Gastrocnemius medialis (tissue), 4 donors: ENCODE measurements at regions not wholly inside any gene's neighbourhood (a gene's known extent, or its start where the extent isn't known, plus 50 kb on each side); places are given as distances from the start of the nearest gene placed in this dataset.

Experiments
- ATAC-seq, 2 donors: fragments of 150-250 bp; one replicate each; pipeline ENCODE4 v1.9.1; 2016
- DNase-seq, 2 donors: peaks; one replicate each; pipeline ENCODE4 v3.0.0-alpha.2; 2019
- H3K27ac ChIP-seq, 4 donors: fragments of 200-600 bp; sonication (generic); 1 replicate in 1 of 4; 2 replicates in 3 of 4; pipeline ENCODE4 v1.5.1; 2016 to 2018; ENCODE audit warnings: mild to moderate bottlenecking in 2 of 4, moderate library complexity in 1 of 4
- H3K27me3 ChIP-seq, 3 donors: fragments of 200-600 bp; sonication (generic) in 2 of 3; 1 replicate in 1 of 3; 2 replicates in 2 of 3; pipeline versions ENCODE4 v1.5.1 to v1.6.0; 2016 to 2019; ENCODE audit warnings: mild to moderate bottlenecking in 1 of 3, moderate library complexity in 1 of 3
- H3K36me3 ChIP-seq, 2 donors: fragments of 200-600 bp; sonication (generic) in 1 of 2; one replicate each; pipeline ENCODE4 v1.5.1; 2017 to 2018
- H3K4me1 ChIP-seq, 2 donors: fragments of 200-600 bp; sonication (generic) in 1 of 2; one replicate each; pipeline ENCODE4 v1.5.1; 2016 to 2017; ENCODE audit warnings: mild to moderate bottlenecking in 2 of 2
- H3K4me3 ChIP-seq, 4 donors: fragments of 200-600 bp; sonication (generic) in 3 of 4; 1 replicate in 1 of 4; 2 replicates in 3 of 4; pipeline ENCODE4 v1.5.1; 2016 to 2019; ENCODE audit warnings: mild to moderate bottlenecking in 2 of 4
- H3K9me3 ChIP-seq, 3 donors: fragments of 200-600 bp; sonication (generic) in 2 of 3; 1 replicate in 1 of 3; 2 replicates in 2 of 3; pipeline ENCODE4 v1.5.1; 2016 to 2019
- CTCF ChIP-seq, 5 experiments: fragments of 450-650 bp in 3 of 5; fragments of 200-600 bp in 2 of 5; sonication (generic) in 2 of 5; IDR thresholded peaks in 4 of 5; conservative IDR thresholded peaks in 1 of 5; 1 replicate in 4 of 5; 2 replicates in 1 of 5; pipeline ENCODE4 v1.5.1; 2016 to 2019; ENCODE audit warnings: antibody characterized with exemption in 5 of 5, mild to moderate bottlenecking in 3 of 5, moderate library complexity in 3 of 5
- POLR2A ChIP-seq, 2 donors: fragments of 450-650 bp; IDR thresholded peaks; one replicate each; pipeline ENCODE4 v1.6.1; 2017; ENCODE audit warnings: antibody characterized with exemption in 2 of 2, mild to moderate bottlenecking in 2 of 2, moderate library complexity in 2 of 2
- in situ Hi-C, 4 donors: fragments of 200-750 bp; cut with MboI; loops; one replicate each; pipeline versions ENCODE4 v1.15.0 to v1.8.0; 2017; ENCODE audit warnings: low sequenced_read_pairs in 4 of 4
- intact Hi-C: fragments of 100-400 bp; cut with DNase I; formaldehyde crosslinking; loops from one replicate; pipeline ENCODE4 v1.15.1; 2023; ENCODE audit warnings: low total_unique reads

GRCh38 chr5:40414922-40415321 lies 264.8 kb upstream of the PTGER4 start:
- H3K36me3 ChIP-seq = no peaks in the 10 kb centered on the region
- no peak overlapping the region for H3K27ac ChIP-seq
- ATAC-seq = no peak
- TF ChIP-seq CTCF (IDR thresholded peaks at IDR 0.05 in 4 of 5, conservative IDR thresholded peaks at IDR 0.05 in 1 of 5) = no peak
- no peak for TF ChIP-seq POLR2A (IDR thresholded peaks at IDR 0.05)
- in situ Hi-C loops = no loop called here
- intact Hi-C loops = no loop called here
- peaks cover 0 to 7% (median 0%) of the 10 kb centered on the region in 3 donors for H3K9me3 ChIP-seq
- no peaks in the 10 kb centered on the region for H3K27me3 ChIP-seq
- H3K4me1 ChIP-seq = peaks cover 0 to 7% of the 10 kb centered on the region in 2 donors
- H3K4me3 ChIP-seq = no peak overlapping the region
- no peak for DNase-seq

- Histone ChIP-seq H3K4me3 (no peak overlapping the region), H3K36me3 (no peaks in the 10 kb centered on the region), H3K4me1 (peaks cover 0 to 7% of the 10 kb centered on the region in 2 donors), H3K9me3 (peaks cover 0 to 4% (median 0%) of the 10 kb centered on the region in 3 donors), H3K27me3 (no peaks in the 10 kb centered on the region), H3K27ac (no peak overlapping the region)
- intact Hi-C loops (no loop called here), in situ Hi-C loops (no loop called here)
- no peak for TF ChIP-seq CTCF (IDR thresholded peaks at IDR 0.05 in 4 of 5, conservative IDR thresholded peaks at IDR 0.05 in 1 of 5)
- no peak for TF ChIP-seq POLR2A (IDR thresholded peaks at IDR 0.05)
- DNase-seq = no peak
- no peak for ATAC-seq
These were observed 266.0 kb upstream of the PTGER4 start for GRCh38 chr5:40413743-40414142.

GRCh38 chr5:40412771-40413170 lies 266.9 kb upstream of the PTGER4 start:
- TF ChIP-seq POLR2A (IDR thresholded peaks at IDR 0.05) (no peak), CTCF (IDR thresholded peaks at IDR 0.05 in 4 of 5, conservative IDR thresholded peaks at IDR 0.05 in 1 of 5) (no peak)
- DNase-seq (no peak), ATAC-seq (no peak)
- Histone ChIP-seq H3K36me3 (no peaks in the 10 kb centered on the region), H3K27ac (no peak overlapping the region), H3K27me3 (no peaks in the 10 kb centered on the region), H3K4me1 (peaks cover 0 to 7% of the 10 kb centered on the region in 2 donors), H3K9me3 (no peaks in the 10 kb centered on the region), H3K4me3 (no peak overlapping the region)
- intact Hi-C loops (no loop called here), in situ Hi-C loops (no loop called here)

GRCh38 chr5:40410964-40411635 lies 268.6 kb upstream of the PTGER4 start:
- Histone ChIP-seq H3K27me3 (no peaks in the 10 kb centered on the region), H3K4me3 (no peak overlapping the region), H3K4me1 (peaks cover 0 to 16% of the 10 kb centered on the region in 2 donors), H3K27ac (peak overlapping the region in 3 of 4 donors; percentile 28 to 39 (median 28)), H3K36me3 (no peaks in the 10 kb centered on the region), H3K9me3 (no peaks in the 10 kb centered on the region)
- peak; percentile 18 to 20 for ATAC-seq
- DNase-seq = no peak
- no peak for TF ChIP-seq CTCF (IDR thresholded peaks at IDR 0.05 in 4 of 5, conservative IDR thresholded peaks at IDR 0.05 in 1 of 5)
- TF ChIP-seq POLR2A (IDR thresholded peaks at IDR 0.05) = no peak
- in situ Hi-C loops (no loop called here), intact Hi-C loops (no loop called here)
